NCI-H2029 treated with DMSO at 0.1 percent for 48 hours (cell line): ENCODE measurements at regions not wholly inside any gene's neighbourhood (a gene's known extent, or its start where the extent isn't known, plus 50 kb on each side); places are given as distances from the start of the nearest gene placed in this dataset.

ENCODE experiments used
- DNase-seq: peaks from one replicate; lab custom pipeline; 2025; lab: John Stamatoyannopoulos, UW

DNA sequence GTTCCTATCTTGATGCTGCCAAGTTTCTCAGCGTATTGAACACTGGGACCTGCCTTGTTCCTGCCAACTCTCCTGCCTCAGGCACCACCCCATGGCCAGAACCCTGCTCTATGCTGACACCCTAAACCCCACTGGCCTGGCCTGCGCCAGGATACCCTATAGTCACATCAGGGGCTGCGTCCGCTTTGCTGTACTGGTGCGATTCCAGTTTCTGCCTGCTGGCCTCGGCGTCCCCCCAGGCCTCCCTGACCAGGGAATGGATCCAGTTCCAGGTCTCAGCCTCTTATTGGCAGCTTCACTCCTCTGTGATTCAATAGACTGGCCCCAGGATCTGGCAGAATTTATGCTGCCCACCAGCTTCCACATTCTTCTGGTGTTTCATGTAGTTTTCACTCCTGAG, 55.0 kb downstream of the GPR6 start:
- no peak for DNase-seq

- DNase-seq: no peak
Measured at GRCh38 chr6:110033749-110034666, 55.9 kb downstream of the GPR6 start.

GRCh38 chr6:110034667-110035036, 56.5 kb downstream of the GPR6 start:
- no peak for DNase-seq

DNA sequence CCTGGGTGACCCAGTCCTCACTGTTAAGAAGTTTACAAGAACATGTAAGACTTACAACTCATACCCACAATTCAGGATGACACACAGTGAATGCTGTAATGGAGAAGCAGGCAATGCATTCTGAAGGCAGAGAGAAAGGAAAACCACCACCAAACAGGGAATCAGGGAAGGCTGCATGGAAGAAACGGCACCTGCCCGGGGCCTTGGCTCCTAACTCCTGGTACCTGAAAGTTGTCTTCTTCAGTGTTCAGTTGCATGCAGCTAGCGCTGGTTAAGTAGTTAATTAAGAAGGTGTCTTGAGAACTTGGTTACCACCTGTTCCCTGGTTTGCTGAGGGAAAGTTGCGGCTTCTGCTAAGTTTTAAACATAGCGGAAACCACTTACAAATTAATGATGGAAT, 57.2 kb downstream of the GPR6 start:
- DNase-seq: no peak

DNA sequence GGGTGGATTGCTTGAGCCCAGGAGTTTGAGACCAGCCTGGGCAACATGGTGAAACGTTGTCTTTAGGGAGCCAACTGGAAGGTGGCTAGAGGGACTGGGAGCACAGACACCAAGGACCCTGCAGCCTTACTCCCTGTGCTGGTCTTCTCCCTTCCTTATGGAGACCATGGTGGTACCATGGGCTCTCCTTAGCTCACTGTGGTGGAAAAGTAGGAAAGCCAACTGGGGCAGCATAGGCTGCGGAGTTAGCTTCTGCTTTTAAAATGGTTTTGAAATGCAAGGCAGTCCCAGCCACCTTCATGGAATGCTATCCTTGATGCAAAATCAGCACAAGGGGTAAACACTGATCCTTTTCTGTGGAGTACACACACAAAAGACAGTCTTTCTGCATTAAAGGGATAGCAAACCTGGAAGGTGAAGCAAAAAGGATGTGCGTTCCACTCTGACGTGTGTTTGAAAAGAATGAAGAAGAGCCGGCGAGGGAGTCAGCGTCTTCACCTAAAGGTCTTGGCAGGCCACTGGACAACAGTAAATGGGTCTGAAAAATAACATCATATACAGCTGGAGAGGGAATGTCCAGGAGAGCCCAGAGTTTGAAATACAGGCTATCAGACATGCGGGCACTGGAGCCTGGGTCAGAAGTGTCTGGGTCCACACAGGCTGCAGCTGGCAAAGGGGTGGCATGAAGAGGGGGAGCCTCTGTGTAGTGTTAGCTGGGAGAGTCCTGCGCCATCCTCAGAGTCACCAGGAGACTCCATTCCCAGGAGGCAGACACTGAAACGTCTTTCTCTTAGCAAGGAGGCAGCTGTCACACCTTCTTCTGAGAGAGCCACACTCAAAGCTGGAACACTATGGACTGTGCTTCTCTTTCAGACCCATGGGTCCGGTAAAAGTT, 58.5 kb downstream of the GPR6 start:
- no peak for DNase-seq

DNA sequence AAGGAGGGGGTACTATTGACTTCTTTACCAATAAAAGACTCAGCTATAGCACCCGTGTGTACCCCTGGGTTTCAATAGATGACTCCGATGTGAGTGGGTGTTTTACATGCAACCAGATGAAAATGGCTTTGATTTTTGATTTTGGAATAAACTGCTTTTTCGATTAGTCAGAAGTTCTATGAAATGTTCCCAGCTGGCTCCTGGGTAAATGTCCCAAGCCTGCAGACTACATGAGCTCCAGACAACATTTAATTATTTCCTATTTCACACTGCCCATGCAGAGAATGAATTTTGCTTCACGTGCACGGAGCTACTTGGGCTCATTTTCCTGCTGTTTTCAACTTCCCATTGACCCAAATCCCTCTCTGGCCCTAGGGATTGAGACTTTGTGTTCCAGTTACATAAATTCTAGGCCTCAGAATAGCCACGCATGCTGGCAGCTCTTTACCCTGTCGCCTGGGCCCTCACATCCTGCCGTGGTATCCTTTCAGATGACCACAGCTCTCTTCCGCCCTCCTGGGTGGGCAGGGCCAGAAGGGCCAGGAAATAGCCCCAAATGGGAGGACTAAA, 59.7 kb downstream of the GPR6 start:
- no peak for DNase-seq

GRCh38 chr6:110039364-110039980, 61.4 kb downstream of the GPR6 start:
- DNase-seq: peak; percentile 75

- DNase-seq: peak; percentile 33
Measured at GRCh38 chr6:110039981-110040383, 61.9 kb downstream of the GPR6 start.

DNA sequence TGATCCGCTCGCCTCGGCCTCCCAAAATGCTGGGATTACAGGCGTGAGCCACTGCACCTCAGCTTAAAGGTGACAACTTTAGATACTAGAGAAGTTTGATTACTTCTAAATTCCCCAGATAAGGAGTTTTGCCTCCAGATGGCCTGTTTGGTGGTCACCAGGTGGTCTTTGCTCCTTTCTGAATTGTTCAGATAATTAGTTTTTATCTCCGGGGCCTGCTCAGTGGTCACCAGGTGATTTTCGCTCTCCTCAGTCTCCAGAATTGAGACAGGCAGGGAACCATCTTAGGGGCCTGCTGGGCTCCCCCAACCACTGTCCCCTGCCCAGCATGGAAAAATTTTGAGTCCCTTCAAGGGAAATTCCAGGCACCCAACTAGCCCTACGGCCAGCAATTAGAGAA, 62.6 kb downstream of the GPR6 start:
- no peak for DNase-seq

DNA sequence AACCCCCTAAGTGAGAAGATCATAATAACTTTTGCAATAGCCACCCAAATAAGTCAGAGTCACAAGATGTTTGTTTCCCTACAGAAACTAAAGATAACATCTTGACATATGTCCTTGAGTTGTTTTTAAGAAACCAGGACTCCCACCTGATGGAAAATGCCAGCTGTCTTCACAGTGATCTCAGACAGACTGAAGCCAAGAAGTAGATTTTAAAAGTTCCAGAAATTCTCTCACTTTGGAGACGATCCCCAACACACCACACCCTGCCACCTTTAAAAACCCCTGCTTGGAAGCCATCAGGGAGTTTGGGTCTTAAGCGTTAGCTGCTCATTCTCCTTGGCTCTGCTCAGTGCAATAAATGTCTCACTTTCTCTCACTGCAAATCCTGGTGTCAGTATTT, 63.0 kb downstream of the GPR6 start:
- no peak for DNase-seq

DNA sequence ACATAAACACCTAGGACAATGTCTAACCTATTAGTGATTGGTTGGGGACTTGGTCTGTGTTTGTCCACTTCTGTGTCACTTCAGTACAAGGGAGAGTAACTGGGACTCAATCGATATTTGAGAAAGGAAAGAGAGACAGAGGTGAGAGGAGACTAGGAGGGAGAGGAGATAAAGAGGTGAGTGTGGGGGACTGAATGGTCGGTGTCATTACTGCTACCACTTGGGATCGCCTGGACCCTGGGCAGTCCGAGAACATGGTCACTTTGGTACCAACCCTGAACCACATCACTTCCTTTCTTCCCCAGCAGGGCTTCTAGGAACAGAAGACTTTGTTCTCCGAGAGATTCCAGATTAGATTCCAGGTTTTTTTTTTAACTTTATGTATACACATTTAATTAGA, 63.7 kb downstream of the GPR6 start:
- no peak for DNase-seq

DNA sequence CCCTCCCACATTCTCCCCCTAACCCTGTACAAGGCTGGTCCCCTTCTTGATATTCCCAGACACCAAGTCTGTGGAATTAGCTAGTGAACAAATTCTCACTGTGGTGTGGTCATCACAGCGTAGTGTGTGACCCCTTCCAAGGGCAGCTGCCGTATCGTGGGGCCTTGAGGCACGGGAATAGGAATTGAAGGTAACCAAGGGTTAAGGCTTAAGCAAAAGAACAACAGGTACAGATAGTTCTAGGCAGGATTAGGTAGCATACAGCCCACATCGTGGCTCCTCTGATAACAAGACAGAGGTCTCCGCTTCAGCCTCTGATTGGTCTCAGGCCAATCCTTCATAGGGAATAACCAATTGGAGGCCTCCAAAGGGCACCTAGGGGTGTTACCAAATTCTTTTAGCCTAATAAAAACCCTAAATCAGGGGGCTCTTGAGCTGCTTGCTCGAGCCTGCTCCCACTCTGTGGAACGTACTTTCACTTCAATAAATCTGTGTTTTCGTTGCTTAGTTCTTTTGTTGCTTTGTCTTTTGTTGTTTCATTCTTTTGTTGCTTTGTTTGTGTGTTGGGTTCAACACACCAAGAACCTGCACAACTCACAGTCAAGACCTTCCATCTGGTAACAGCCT, 64.7 kb downstream of the GPR6 start:
- no peak for DNase-seq

- no peak for DNase-seq
Measured at GRCh38 chr6:110043366-110043994, 65.4 kb downstream of the GPR6 start.

- DNase-seq: no peak
Measured at GRCh38 chr6:110044096-110044495, 66.0 kb downstream of the GPR6 start.

GRCh38 chr6:110044622-110045021, 66.5 kb downstream of the GPR6 start:
- no peak for DNase-seq

- DNase-seq: no peak
Measured at GRCh38 chr6:110048221-110048875, 70.2 kb downstream of the GPR6 start.

- DNase-seq: no peak
Measured at GRCh38 chr6:110049696-110050439, 71.8 kb downstream of the GPR6 start.
